Testis (tissue), 2 donors: ENCODE measurements at regions not wholly inside any gene's neighbourhood (a gene's known extent, or its start where the extent isn't known, plus 50 kb on each side); places are given as distances from the start of the nearest gene placed in this dataset.
A peak's percentile ranks its signal among the peaks of the same experiment; 100 is the strongest.
"Not testable (repeated sequence)": the region's sequence is repeated elsewhere in the genome, so short reads cannot be mapped to it uniquely, and the experiment has no call there.

Experiments
- DNase-seq: peaks from one replicate; pipeline ENCODE4 v3.0.0-alpha.2; 2019
- H3K27ac ChIP-seq, 2 donors: fragments of 200-600 bp; sonication (generic); one replicate each; pipeline ENCODE4 v1.5.1; 2019
- H3K27me3 ChIP-seq: fragments of 200-600 bp; sonication (generic); one replicate; pipeline ENCODE4 v1.5.1; 2019
- H3K36me3 ChIP-seq: fragments of 200-600 bp; sonication (generic); one replicate; pipeline ENCODE4 v1.5.1; 2017; ENCODE audit warnings: low read depth; ENCODE audit errors: missing control alignments
- H3K4me1 ChIP-seq: fragments of 200-600 bp; sonication (generic); one replicate; pipeline ENCODE4 v1.5.1; 2019
- H3K4me3 ChIP-seq, 2 donors: fragments of 200-600 bp; sonication (generic); one replicate each; pipeline ENCODE4 v1.5.1; 2017 to 2019
- H3K9me3 ChIP-seq: fragments of 200-600 bp; sonication (generic); one replicate; pipeline ENCODE4 v1.5.1; 2017
- POLR2A ChIP-seq: fragments of 450-650 bp; IDR thresholded peaks from one replicate; pipeline ENCODE4 v1.6.1; 2017; ENCODE audit warnings: antibody characterized with exemption, mild to moderate bottlenecking, moderate library complexity
- WGBS, 2 donors: methylation state at CpG; one replicate each; pipeline ENCODE4 v1.1.5; 2018; 5-methylcytosine and 5-hydroxymethylcytosine counted together
- intact Hi-C: fragments of 100-400 bp; cut with DNase I; formaldehyde crosslinking; loops from one replicate; pipeline ENCODE4 v1.15.1; 2023; ENCODE audit warnings: low total_unique reads
- TF ChIP-seq, protein P1 (sequence below), 3 experiments: fragments of 450-650 bp in 2 of 3; fragments of 200-600 bp in 1 of 3; sonication (generic) in 1 of 3; IDR thresholded peaks; one replicate each; pipeline ENCODE4 v1.5.1; 2016 to 2019; ENCODE audit warnings: antibody characterized with exemption in 3 of 3, mild to moderate bottlenecking in 2 of 3, moderate library complexity in 1 of 3

DNA sequence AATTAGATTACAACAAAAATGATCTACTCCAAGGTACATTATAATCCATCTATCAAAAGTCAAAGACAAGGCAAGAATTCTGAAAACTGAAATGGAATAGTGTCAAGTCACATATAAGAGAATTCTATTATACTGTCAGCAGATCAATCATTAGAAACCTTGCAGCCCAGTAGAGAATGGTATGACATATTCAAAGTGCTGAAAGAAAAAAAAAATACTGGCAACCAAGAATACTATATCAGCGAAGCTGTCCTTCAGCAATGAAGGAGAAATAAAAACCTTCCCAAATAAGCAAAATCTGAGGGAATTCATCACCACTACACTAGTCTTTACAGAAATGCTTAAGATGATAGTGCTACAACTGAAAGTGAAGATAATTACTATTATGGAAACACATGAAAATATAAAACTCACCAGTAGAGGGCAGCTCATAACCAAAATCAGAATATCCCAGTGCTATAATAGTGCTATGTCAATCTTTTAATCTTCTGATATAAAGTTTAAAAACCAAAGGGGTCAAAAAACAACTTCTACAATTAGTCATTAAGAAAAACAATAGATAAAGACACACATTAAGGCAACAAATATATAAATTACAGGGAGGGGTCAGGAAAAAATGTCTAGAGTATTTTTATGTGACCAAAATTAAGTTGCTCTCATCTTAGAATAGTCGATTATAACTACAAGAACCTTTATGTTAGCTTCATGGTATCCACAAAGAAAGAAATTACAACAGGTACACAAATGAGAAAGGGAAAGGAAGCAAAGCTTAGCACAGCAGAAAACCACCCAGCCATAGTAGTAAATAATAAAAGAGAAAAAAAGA is 190.7 kb upstream of the CNTN6 start:
- Histone ChIP-seq H3K4me3 (no peak overlapping the region), H3K27ac (no peak overlapping the region), H3K4me1 (no peaks in the 10 kb centered on the region), H3K9me3 (no peaks in the 10 kb centered on the region), H3K27me3 (no peaks in the 10 kb centered on the region), H3K36me3 (no peaks in the 10 kb centered on the region)
- WGBS, 2 donors, result 61 to 62% methylated on average over 2 of the region's 2 CpGs
- no peak for DNase-seq
- intact Hi-C loops, result no loop called here
- TF ChIP-seq, protein P1, sequence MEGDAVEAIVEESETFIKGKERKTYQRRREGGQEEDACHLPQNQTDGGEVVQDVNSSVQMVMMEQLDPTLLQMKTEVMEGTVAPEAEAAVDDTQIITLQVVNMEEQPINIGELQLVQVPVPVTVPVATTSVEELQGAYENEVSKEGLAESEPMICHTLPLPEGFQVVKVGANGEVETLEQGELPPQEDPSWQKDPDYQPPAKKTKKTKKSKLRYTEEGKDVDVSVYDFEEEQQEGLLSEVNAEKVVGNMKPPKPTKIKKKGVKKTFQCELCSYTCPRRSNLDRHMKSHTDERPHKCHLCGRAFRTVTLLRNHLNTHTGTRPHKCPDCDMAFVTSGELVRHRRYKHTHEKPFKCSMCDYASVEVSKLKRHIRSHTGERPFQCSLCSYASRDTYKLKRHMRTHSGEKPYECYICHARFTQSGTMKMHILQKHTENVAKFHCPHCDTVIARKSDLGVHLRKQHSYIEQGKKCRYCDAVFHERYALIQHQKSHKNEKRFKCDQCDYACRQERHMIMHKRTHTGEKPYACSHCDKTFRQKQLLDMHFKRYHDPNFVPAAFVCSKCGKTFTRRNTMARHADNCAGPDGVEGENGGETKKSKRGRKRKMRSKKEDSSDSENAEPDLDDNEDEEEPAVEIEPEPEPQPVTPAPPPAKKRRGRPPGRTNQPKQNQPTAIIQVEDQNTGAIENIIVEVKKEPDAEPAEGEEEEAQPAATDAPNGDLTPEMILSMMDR (IDR thresholded peaks at IDR 0.05), result peak in 1 of 3 experiments; percentile 46
- TF ChIP-seq POLR2A, result no peak

DNA sequence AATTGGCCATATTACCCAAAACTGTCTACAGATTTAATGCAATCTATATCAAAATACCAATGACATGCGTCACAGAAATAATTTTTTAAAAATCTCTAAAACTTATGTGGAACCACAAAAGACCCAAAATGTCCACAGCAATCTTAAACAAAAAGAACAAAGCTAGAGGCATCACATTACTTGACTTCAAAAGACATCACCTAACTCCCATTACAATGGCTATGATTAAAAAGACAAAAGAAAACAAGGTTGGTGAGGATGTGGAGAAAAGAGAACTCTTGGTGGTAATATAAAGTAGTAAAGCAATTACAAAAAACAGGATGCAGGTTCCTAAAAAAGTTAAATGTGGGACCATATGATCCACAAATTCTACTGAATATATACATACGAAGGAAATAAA is 187.6 kb upstream of the CNTN6 start:
- Histone ChIP-seq H3K9me3 (no peaks in the 10 kb centered on the region), H3K36me3 (no peaks in the 10 kb centered on the region), H3K4me3 (no peak overlapping the region), H3K27me3 (no peaks in the 10 kb centered on the region), H3K27ac (no peak overlapping the region), H3K4me1 (no peaks in the 10 kb centered on the region)
- DNase-seq, result no peak
- no peak for TF ChIP-seq POLR2A
- TF ChIP-seq, protein P1 (IDR thresholded peaks at IDR 0.05), result no peak
- WGBS, 2 donors, result 80 to 96% methylated on average over 2 of the region's 2 CpGs
- intact Hi-C loops, result no loop called here

- Histone ChIP-seq H3K27me3 (no peaks in the 10 kb centered on the region), H3K4me3 (no peak overlapping the region), H3K9me3 (no peaks in the 10 kb centered on the region), H3K36me3 (no peaks in the 10 kb centered on the region), H3K27ac (no peak overlapping the region), H3K4me1 (no peaks in the 10 kb centered on the region)
- intact Hi-C loops, result no loop called here
- WGBS, 2 donors, result 57 to 62% methylated on average over 3 of the region's 3 CpGs
- no peak for TF ChIP-seq POLR2A
- TF ChIP-seq, protein P1 (IDR thresholded peaks at IDR 0.05), result no peak
- no peak for DNase-seq
These were observed 186.1 kb upstream of the CNTN6 start for GRCh38 chr3:906739-907138.

- intact Hi-C loops, result no loop called here
- TF ChIP-seq, protein P1 (IDR thresholded peaks at IDR 0.05), result no peak
- no peak for TF ChIP-seq POLR2A
- Histone ChIP-seq H3K36me3 (no peaks in the 10 kb centered on the region), H3K27me3 (no peaks in the 10 kb centered on the region), H3K4me1 (no peaks in the 10 kb centered on the region), H3K27ac (no peak overlapping the region), H3K9me3 (no peaks in the 10 kb centered on the region), H3K4me3 (no peak overlapping the region)
- 77 to 79% methylated on average over 2 of the region's 2 CpGs for WGBS, 2 donors
- DNase-seq, result no peak
These were observed 184.0 kb upstream of the CNTN6 start for GRCh38 chr3:908839-909238.

- H3K9me3 ChIP-seq, H3K27me3 ChIP-seq, H3K4me3 ChIP-seq, H3K4me1 ChIP-seq, intact Hi-C loops, DNase-seq, H3K27ac ChIP-seq, H3K36me3 ChIP-seq: not testable (repeated sequence)
- 84 to 89% methylated on average over 4 of the region's 4 CpGs for WGBS, 2 donors
These were observed 180.1 kb upstream of the CNTN6 start for GRCh38 chr3:912717-913116.
